ENCODE measurements at regions not wholly inside any gene's neighbourhood (a gene's known extent, or its start where the extent isn't known, plus 50 kb on each side); places are given as distances from the start of the nearest gene placed in this dataset.

DNA sequence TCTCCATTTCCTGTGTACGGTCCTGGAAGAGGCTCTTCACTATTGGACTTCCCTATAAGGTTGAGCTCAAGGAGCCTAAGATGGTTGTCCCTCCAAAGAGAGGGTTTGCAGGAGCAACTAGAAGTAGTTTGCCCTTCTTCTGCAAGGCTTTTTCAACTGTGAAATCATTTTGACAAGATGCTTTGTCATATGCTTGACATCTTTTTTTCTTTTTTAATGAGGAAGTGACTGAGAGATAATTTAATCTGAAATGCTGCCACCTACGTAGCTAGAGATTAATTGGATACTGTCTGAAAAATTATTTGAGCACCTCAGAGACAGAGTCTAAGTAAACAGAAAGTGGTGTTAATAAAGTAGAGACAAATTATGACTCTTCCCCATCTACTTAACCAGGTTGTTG lies 97.0 kb downstream of the CHRM3 start:
- Histone ChIP-seq H3K27ac (ENCODE audit: low read depth, low read length, poor library complexity, severe bottlenecking) (no peak overlapping the region), H3K4me1 (ENCODE audit: insufficient read depth, low read length, poor library complexity, severe bottlenecking) (no peaks in the 10 kb centered on the region), H3K9me3 (ENCODE audit: low read depth, low read length, poor library complexity, severe bottlenecking) (no peaks in the 10 kb centered on the region), H3K27me3 (replicated peaks; ENCODE audit: insufficient read depth, low read depth, low read length, poor library complexity) (no peaks in the 10 kb centered on the region), H3K4me3 (ENCODE audit: low read depth, low read length, poor library complexity, severe bottlenecking) (no peak overlapping the region), H3K36me3 (ENCODE audit: insufficient read depth, low read length, poor library complexity, severe bottlenecking) (no peaks in the 10 kb centered on the region)
- no TSS peak for BruUV-seq (replicated peaks)
- POLR2A ChIA-PET (ENCODE audit: low non-redundant PET), result no interaction called here
- TF ChIP-seq, protein P1, sequence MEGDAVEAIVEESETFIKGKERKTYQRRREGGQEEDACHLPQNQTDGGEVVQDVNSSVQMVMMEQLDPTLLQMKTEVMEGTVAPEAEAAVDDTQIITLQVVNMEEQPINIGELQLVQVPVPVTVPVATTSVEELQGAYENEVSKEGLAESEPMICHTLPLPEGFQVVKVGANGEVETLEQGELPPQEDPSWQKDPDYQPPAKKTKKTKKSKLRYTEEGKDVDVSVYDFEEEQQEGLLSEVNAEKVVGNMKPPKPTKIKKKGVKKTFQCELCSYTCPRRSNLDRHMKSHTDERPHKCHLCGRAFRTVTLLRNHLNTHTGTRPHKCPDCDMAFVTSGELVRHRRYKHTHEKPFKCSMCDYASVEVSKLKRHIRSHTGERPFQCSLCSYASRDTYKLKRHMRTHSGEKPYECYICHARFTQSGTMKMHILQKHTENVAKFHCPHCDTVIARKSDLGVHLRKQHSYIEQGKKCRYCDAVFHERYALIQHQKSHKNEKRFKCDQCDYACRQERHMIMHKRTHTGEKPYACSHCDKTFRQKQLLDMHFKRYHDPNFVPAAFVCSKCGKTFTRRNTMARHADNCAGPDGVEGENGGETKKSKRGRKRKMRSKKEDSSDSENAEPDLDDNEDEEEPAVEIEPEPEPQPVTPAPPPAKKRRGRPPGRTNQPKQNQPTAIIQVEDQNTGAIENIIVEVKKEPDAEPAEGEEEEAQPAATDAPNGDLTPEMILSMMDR (conservative IDR thresholded peaks at IDR 0.05; ENCODE audit: low read depth, low read length), result no peak
- no peak for TF ChIP-seq EZH2 (IDR thresholded peaks at IDR 0.05; ENCODE audit: borderline replicate concordance, low read depth, low read length, poor library complexity, severe bottlenecking)
- no peak for DNase-seq (ENCODE audit: low spot score)
- intact Hi-C loops (cut with micrococcal nuclease; ENCODE audit: unreplicated experiment), result no loop called here
- CTCF ChIA-PET, result no interaction called here

DNA sequence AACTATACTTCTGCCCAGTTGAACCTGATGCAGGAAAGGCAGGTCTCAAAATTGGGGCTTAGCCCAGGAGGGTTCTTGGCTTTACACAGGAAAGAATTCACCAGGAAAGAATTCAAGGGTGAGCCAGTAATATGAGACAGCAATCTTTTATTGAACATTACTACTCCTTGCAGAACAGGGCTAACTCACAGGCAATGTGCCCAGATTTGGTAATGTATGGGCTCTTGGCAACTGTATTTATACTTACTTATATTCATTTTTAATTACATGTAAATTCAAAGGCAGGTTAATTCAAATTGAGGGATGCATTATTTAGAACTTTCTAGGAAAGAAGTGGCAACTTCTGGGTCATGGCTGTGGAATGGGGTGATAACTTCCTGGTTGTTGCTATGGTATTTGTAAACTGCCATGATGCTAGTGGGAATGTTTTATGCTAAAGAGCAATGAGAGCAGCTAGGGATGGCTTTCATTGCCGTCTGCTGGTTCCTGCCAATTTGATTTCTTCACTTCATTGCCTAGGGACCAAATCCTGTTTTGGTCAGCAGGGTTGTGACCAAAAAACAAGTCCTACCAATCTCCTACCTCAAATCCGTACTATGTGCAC lies 107.5 kb downstream of the CHRM3 start:
- H3K4me3 ChIP-seq (ENCODE audit: low read depth, low read length, poor library complexity, severe bottlenecking), result no peak overlapping the region
- BruUV-seq (replicated peaks), result no TSS peak
- no peaks in the 10 kb centered on the region for H3K27me3 ChIP-seq (replicated peaks; ENCODE audit: insufficient read depth, low read depth, low read length, poor library complexity)
- no peaks in the 10 kb centered on the region for H3K36me3 ChIP-seq (ENCODE audit: insufficient read depth, low read length, poor library complexity, severe bottlenecking)
- H3K27ac ChIP-seq (ENCODE audit: low read depth, low read length, poor library complexity, severe bottlenecking), result no peak overlapping the region
- intact Hi-C loops (cut with micrococcal nuclease; ENCODE audit: unreplicated experiment), result no loop called here
- no peak for DNase-seq (ENCODE audit: low spot score)
- ChIA-PET CTCF (no interaction called here), POLR2A (ENCODE audit: low non-redundant PET) (no interaction called here)
- TF ChIP-seq EZH2 (IDR thresholded peaks at IDR 0.05; ENCODE audit: borderline replicate concordance, low read depth, low read length, poor library complexity, severe bottlenecking), result no peak
- TF ChIP-seq, protein P1 (conservative IDR thresholded peaks at IDR 0.05; ENCODE audit: low read depth, low read length), result no peak
- no peaks in the 10 kb centered on the region for H3K9me3 ChIP-seq (ENCODE audit: low read depth, low read length, poor library complexity, severe bottlenecking)
- H3K4me1 ChIP-seq (ENCODE audit: insufficient read depth, low read length, poor library complexity, severe bottlenecking), result no peaks in the 10 kb centered on the region

DNA sequence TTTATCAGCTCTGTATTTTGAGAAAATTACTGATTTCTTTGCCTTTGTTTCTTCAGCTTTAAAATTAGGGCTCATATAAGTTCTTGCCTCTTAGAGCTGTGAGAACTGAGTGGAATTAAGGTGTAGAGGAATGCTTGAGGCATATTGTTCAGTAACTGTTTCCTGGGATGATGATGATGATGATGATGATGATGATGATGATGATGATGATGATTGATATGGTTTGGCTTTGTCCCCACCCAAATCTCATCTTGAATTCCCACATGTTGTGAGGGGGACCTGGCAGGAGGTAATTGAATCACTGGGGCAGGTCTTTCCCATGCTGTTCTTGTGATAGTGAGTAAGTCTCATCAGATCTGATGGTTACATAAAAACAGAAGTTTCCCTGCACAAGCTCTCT lies 118.7 kb downstream of the CHRM3 start:
- Histone ChIP-seq H3K4me3 (ENCODE audit: low read depth, low read length, poor library complexity, severe bottlenecking) (no peak overlapping the region), H3K4me1 (ENCODE audit: insufficient read depth, low read length, poor library complexity, severe bottlenecking) (no peaks in the 10 kb centered on the region), H3K36me3 (ENCODE audit: insufficient read depth, low read length, poor library complexity, severe bottlenecking) (no peaks in the 10 kb centered on the region), H3K27ac (ENCODE audit: low read depth, low read length, poor library complexity, severe bottlenecking) (no peak overlapping the region), H3K27me3 (replicated peaks; ENCODE audit: insufficient read depth, low read depth, low read length, poor library complexity) (no peaks in the 10 kb centered on the region), H3K9me3 (ENCODE audit: low read depth, low read length, poor library complexity, severe bottlenecking) (no peaks in the 10 kb centered on the region)
- ChIA-PET POLR2A (ENCODE audit: low non-redundant PET) (no interaction called here), CTCF (no interaction called here)
- no TSS peak for BruUV-seq (replicated peaks)
- TF ChIP-seq EZH2 (IDR thresholded peaks at IDR 0.05; ENCODE audit: borderline replicate concordance, low read depth, low read length, poor library complexity, severe bottlenecking), result no peak
- TF ChIP-seq, protein P1 (conservative IDR thresholded peaks at IDR 0.05; ENCODE audit: low read depth, low read length), result no peak
- no peak for DNase-seq (ENCODE audit: low spot score)
- intact Hi-C loops (cut with micrococcal nuclease; ENCODE audit: unreplicated experiment), result no loop called here
